SK-N-MC (cell line): ENCODE measurements at regions not wholly inside any gene's neighbourhood (a gene's known extent, or its start where the extent isn't known, plus 50 kb on each side); places are given as distances from the start of the nearest gene placed in this dataset.

Source experiments
- EZH2 ChIP-seq: fragments of 200-600 bp; sonication (generic); IDR thresholded peaks from one replicate; pipeline ENCODE4 v1.6.1; 2017; ENCODE audit warnings: antibody characterized with exemption
- POLR2AphosphoS5 ChIP-seq: IDR thresholded peaks from 2 replicates; pipeline ENCODE4 v1.6.1; 2012; ENCODE audit warnings: mild to moderate bottlenecking, low read depth, low read length, borderline replicate concordance

- TF ChIP-seq POLR2AphosphoS5 (no peak), EZH2 (no peak)
Measured at GRCh38 chr19:46954993-46955812, 64.4 kb upstream of the NPAS1 start.
